ENCODE measurements at regions not wholly inside any gene's neighbourhood (a gene's known extent, or its start where the extent isn't known, plus 50 kb on each side); places are given as distances from the start of the nearest gene placed in this dataset.
A peak's percentile ranks its signal among the peaks of the same experiment; 100 is the strongest.

GRCh38 chr2:173666171-173666888 is 298.8 kb downstream of the SP3 start:
- H3K27me3 Mint-ChIP-seq: peaks cover 13% of the 10 kb centered on the region
- no peaks in the 10 kb centered on the region for H3K36me3 Mint-ChIP-seq
- no peak for TF ChIP-seq CTCF (conservative IDR thresholded peaks at IDR 0.05)
- H3K27ac Mint-ChIP-seq: no peak overlapping the region
- peaks cover 9% of the 10 kb centered on the region for H3K4me1 Mint-ChIP-seq (ENCODE audit: unreplicated experiment)
- no peak for DNase-seq (ENCODE audit: extremely low spot score, unreplicated experiment)
- H3K4me3 Mint-ChIP-seq: no peak overlapping the region
- H3K9me3 Mint-ChIP-seq: no peaks in the 10 kb centered on the region

- no peak for DNase-seq (ENCODE audit: extremely low spot score, unreplicated experiment)
- no peak for TF ChIP-seq CTCF (conservative IDR thresholded peaks at IDR 0.05)
- H3K4me3 Mint-ChIP-seq: no peak overlapping the region
- H3K27ac Mint-ChIP-seq: peak overlapping the region; percentile 9
- no peaks in the 10 kb centered on the region for H3K9me3 Mint-ChIP-seq
- H3K36me3 Mint-ChIP-seq: no peaks in the 10 kb centered on the region
- peaks cover 13% of the 10 kb centered on the region for H3K27me3 Mint-ChIP-seq
- H3K4me1 Mint-ChIP-seq (ENCODE audit: unreplicated experiment): peaks cover 9% of the 10 kb centered on the region
Observed at GRCh38 chr2:173667014-173667413, 298.2 kb downstream of the SP3 start.

- no peaks in the 10 kb centered on the region for H3K36me3 Mint-ChIP-seq
- no peaks in the 10 kb centered on the region for H3K9me3 Mint-ChIP-seq
- no peak for TF ChIP-seq CTCF (conservative IDR thresholded peaks at IDR 0.05)
- H3K27me3 Mint-ChIP-seq: peaks cover 12% of the 10 kb centered on the region
- H3K27ac Mint-ChIP-seq: peak overlapping the region; percentile 9
- no peak overlapping the region for H3K4me3 Mint-ChIP-seq
- H3K4me1 Mint-ChIP-seq (ENCODE audit: unreplicated experiment): peaks cover 9% of the 10 kb centered on the region
- no peak for DNase-seq (ENCODE audit: extremely low spot score, unreplicated experiment)
Observed at GRCh38 chr2:173667415-173667814, 297.8 kb downstream of the SP3 start.

GRCh38 chr2:173669271-173669853 is 295.8 kb downstream of the SP3 start:
- no peaks in the 10 kb centered on the region for H3K36me3 Mint-ChIP-seq
- TF ChIP-seq CTCF (conservative IDR thresholded peaks at IDR 0.05): no peak
- no peak overlapping the region for H3K4me3 Mint-ChIP-seq
- H3K9me3 Mint-ChIP-seq: no peaks in the 10 kb centered on the region
- DNase-seq (ENCODE audit: extremely low spot score, unreplicated experiment): no peak
- H3K4me1 Mint-ChIP-seq (ENCODE audit: unreplicated experiment): peaks cover 6% of the 10 kb centered on the region
- H3K27me3 Mint-ChIP-seq: peaks cover 3% of the 10 kb centered on the region
- no peak overlapping the region for H3K27ac Mint-ChIP-seq

GRCh38 chr2:173669888-173670287 is 295.3 kb downstream of the SP3 start:
- H3K4me1 Mint-ChIP-seq (ENCODE audit: unreplicated experiment): peaks cover under 1% of the 10 kb centered on the region
- no peak overlapping the region for H3K27ac Mint-ChIP-seq
- H3K4me3 Mint-ChIP-seq: no peak overlapping the region
- no peak for DNase-seq (ENCODE audit: extremely low spot score, unreplicated experiment)
- no peaks in the 10 kb centered on the region for H3K9me3 Mint-ChIP-seq
- H3K36me3 Mint-ChIP-seq: no peaks in the 10 kb centered on the region
- H3K27me3 Mint-ChIP-seq: no peaks in the 10 kb centered on the region
- TF ChIP-seq CTCF (conservative IDR thresholded peaks at IDR 0.05): no peak

Data from type B pancreatic cell (in vitro differentiated cells).